ENCODE measurements at regions not wholly inside any gene's neighbourhood (a gene's known extent, or its start where the extent isn't known, plus 50 kb on each side); places are given as distances from the start of the nearest gene placed in this dataset.

DNA sequence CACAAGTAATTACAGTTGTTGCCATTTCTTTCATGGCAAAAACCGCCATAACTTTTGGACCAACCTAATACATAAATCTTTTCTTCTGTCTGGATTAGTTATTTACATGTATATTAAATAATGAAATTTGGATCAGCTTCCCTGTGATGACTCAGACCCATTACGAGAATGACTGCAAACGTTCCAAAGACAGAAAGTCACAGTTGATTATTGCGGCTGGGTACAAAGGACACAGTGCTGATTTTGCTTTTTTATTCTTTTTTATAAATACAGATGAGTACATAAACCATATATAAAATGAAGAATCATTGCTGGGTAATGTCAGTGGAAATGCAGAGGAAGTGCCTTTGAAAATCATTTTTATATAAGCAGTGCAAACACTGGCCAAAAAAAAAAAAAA is 126.2 kb downstream of the TWIST2 start:
- no peaks in the 10 kb centered on the region for H3K27me3 ChIP-seq (ENCODE audit: control insufficient read depth, insufficient read depth, low read length)
- ChIA-PET CTCF (no interaction called here), POLR2A (interaction anchor here (0.7 kb wide), 1 partner anchor 49 kb away, joined by 11 read pairs; no protein-coding TSS in a partner anchor)
- no peak for DNase-seq (ENCODE audit: low read depth, low spot score)
- peaks cover 23% of the 10 kb centered on the region for H3K4me1 ChIP-seq (ENCODE audit: control insufficient read depth, insufficient read depth, low read length)
- peak overlapping the region; percentile 49 for H3K27ac ChIP-seq (ENCODE audit: low read length)
- peaks cover 22% of the 10 kb centered on the region for H3K9me3 ChIP-seq (ENCODE audit: control insufficient read depth, insufficient read depth, low read depth, low read length)
- TF ChIP-seq, protein P1, sequence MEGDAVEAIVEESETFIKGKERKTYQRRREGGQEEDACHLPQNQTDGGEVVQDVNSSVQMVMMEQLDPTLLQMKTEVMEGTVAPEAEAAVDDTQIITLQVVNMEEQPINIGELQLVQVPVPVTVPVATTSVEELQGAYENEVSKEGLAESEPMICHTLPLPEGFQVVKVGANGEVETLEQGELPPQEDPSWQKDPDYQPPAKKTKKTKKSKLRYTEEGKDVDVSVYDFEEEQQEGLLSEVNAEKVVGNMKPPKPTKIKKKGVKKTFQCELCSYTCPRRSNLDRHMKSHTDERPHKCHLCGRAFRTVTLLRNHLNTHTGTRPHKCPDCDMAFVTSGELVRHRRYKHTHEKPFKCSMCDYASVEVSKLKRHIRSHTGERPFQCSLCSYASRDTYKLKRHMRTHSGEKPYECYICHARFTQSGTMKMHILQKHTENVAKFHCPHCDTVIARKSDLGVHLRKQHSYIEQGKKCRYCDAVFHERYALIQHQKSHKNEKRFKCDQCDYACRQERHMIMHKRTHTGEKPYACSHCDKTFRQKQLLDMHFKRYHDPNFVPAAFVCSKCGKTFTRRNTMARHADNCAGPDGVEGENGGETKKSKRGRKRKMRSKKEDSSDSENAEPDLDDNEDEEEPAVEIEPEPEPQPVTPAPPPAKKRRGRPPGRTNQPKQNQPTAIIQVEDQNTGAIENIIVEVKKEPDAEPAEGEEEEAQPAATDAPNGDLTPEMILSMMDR (IDR thresholded peaks at IDR 0.05) = no peak
- TF ChIP-seq POLR2AphosphoS5 (IDR thresholded peaks at IDR 0.05; ENCODE audit: low read depth, low read length) (no peak), SIN3A (IDR thresholded peaks at IDR 0.05; ENCODE audit: borderline replicate concordance, insufficient read depth, low read depth, low read length) (no peak), TCF7L2 (IDR thresholded peaks at IDR 0.05; ENCODE audit: low read depth, low read length) (no peak)
- TF ChIP-seq, protein P2, sequence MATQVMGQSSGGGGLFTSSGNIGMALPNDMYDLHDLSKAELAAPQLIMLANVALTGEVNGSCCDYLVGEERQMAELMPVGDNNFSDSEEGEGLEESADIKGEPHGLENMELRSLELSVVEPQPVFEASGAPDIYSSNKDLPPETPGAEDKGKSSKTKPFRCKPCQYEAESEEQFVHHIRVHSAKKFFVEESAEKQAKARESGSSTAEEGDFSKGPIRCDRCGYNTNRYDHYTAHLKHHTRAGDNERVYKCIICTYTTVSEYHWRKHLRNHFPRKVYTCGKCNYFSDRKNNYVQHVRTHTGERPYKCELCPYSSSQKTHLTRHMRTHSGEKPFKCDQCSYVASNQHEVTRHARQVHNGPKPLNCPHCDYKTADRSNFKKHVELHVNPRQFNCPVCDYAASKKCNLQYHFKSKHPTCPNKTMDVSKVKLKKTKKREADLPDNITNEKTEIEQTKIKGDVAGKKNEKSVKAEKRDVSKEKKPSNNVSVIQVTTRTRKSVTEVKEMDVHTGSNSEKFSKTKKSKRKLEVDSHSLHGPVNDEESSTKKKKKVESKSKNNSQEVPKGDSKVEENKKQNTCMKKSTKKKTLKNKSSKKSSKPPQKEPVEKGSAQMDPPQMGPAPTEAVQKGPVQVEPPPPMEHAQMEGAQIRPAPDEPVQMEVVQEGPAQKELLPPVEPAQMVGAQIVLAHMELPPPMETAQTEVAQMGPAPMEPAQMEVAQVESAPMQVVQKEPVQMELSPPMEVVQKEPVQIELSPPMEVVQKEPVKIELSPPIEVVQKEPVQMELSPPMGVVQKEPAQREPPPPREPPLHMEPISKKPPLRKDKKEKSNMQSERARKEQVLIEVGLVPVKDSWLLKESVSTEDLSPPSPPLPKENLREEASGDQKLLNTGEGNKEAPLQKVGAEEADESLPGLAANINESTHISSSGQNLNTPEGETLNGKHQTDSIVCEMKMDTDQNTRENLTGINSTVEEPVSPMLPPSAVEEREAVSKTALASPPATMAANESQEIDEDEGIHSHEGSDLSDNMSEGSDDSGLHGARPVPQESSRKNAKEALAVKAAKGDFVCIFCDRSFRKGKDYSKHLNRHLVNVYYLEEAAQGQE (IDR thresholded peaks at IDR 0.05; ENCODE audit: insufficient read depth in 1 of 2, low read depth in 2 of 2, low read length in 1 of 2) = no peak
- 0 out of 2 replicates have a peak, but pooled peaks have one; percentile 51 for ATAC-seq
- intact Hi-C loops (cut with micrococcal nuclease; ENCODE audit: unreplicated experiment) = no loop called here
- H3K36me3 ChIP-seq (ENCODE audit: control insufficient read depth, insufficient read depth, low read length) = no peaks in the 10 kb centered on the region
- in situ Hi-C loops (cut with HindIII; ENCODE audit: low pct_unique_long_range_greater_than_20kb, low sequenced_read_pairs) = no loop called here
- no TSS peak for BruUV-seq (replicated peaks)
- no peak overlapping the region for H3K4me3 ChIP-seq (ENCODE audit: low read depth in 2 of 2, low read length in 2 of 2)

DNA sequence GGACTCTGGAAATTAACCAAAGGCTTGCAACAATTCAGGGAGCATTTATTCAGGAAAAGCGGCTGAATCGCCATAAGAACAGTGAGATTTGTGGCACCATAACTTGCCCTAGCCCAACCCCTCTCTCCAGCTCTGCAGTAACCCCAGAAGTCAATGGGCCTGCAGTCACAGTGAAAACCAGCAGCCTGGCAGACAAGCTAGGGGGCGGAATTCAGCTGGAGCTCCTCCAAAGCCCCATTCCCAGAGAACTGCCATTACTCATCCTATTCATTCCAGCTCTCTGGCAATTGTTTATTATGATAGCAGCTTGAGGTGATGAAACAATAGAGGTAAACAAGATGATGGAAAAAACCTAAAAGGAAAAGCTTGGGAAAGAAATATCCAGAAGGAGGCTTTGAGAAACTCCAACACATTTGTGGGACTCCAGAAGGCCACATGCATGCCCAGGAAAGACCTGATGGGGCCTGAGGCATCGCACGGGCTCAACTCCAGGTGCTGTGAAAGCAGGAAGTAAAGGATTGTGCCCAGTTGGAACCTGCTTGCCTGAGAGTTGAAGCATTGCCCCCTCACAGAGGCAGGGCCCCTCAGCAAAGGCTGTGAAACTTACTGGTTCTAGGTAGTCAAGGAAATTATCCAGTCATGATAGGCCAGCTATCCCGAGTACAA is 126.7 kb downstream of the TWIST2 start:
- ChIA-PET CTCF (interaction anchor here (1.2 kb wide), 1 partner anchor 190 kb away, joined by 3 read pairs; no protein-coding TSS in a partner anchor), POLR2A (interaction anchor here (0.7 kb wide), 1 partner anchor 49 kb away, joined by 11 read pairs; no protein-coding TSS in a partner anchor)
- H3K4me3 ChIP-seq (ENCODE audit: low read depth in 2 of 2, low read length in 2 of 2) = no peak overlapping the region
- no TSS peak for BruUV-seq (replicated peaks)
- H3K9me3 ChIP-seq (ENCODE audit: control insufficient read depth, insufficient read depth, low read depth, low read length) = peaks cover 22% of the 10 kb centered on the region
- H3K36me3 ChIP-seq (ENCODE audit: control insufficient read depth, insufficient read depth, low read length) = no peaks in the 10 kb centered on the region
- intact Hi-C loops (cut with micrococcal nuclease; ENCODE audit: unreplicated experiment) = no loop called here
- peak overlapping the region; percentile 72 for H3K27ac ChIP-seq (ENCODE audit: low read length)
- in situ Hi-C loops (cut with HindIII; ENCODE audit: low pct_unique_long_range_greater_than_20kb, low sequenced_read_pairs) = no loop called here
- TF ChIP-seq, protein P1 (IDR thresholded peaks at IDR 0.05) = peak; percentile 48
- TF ChIP-seq TCF7L2 (IDR thresholded peaks at IDR 0.05; ENCODE audit: low read depth, low read length) = no peak
- no peaks in the 10 kb centered on the region for H3K27me3 ChIP-seq (ENCODE audit: control insufficient read depth, insufficient read depth, low read length)
- peaks cover 23% of the 10 kb centered on the region for H3K4me1 ChIP-seq (ENCODE audit: control insufficient read depth, insufficient read depth, low read length)
- DNase-seq (ENCODE audit: low read depth, low spot score) (peak; percentile 76), ATAC-seq (peak; percentile 86)
